ENCODE measurements at regions not wholly inside any gene's neighbourhood (a gene's known extent, or its start where the extent isn't known, plus 50 kb on each side); places are given as distances from the start of the nearest gene placed in this dataset.

DNA sequence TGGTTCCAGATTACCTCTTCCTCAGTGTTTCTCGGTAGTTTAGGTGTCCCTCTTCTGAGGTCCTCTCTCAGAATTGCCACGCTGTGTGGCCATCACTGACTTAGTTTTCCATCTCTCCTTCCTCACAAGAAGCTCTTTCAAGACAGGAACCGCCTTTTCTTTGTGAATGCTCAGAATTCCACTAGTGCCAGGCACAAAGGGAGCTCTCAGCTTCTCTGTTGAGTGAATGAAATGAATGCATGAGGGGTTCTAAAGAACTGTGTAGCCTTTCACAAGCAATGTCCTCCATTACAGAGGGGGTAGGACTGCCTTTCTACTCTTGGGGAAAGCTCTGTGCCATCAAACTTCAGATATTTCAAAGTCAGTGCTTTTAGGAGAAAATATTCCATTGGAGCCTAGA lies 546.8 kb downstream of the RWDD3 start:
- WGBS: 81% methylated on average over 3 of the region's 3 CpGs
- no peaks in the 10 kb centered on the region for H3K36me3 ChIP-seq (ENCODE audit: control insufficient read depth in 4 of 4, insufficient read depth in 3 of 4, low read depth in 1 of 4, low read length in 3 of 4)
- H3K4me1 ChIP-seq (ENCODE audit: control insufficient read depth in 4 of 4, insufficient read depth in 4 of 4, low read length in 3 of 4): no peaks in the 10 kb centered on the region
- no peak overlapping the region for H3K9ac ChIP-seq (ENCODE audit: low read depth in 1 of 2, low read length in 2 of 2)
- H3K27ac ChIP-seq (ENCODE audit: low read depth in 1 of 2, low read length in 2 of 2): no peak overlapping the region
- no peaks in the 10 kb centered on the region for H3K27me3 ChIP-seq (ENCODE audit: control insufficient read depth in 4 of 4, insufficient read depth in 4 of 4, low read length in 3 of 4)
- no peaks in the 10 kb centered on the region for H3K9me3 ChIP-seq (ENCODE audit: control insufficient read depth in 4 of 4, low read length in 3 of 4)
- no peak for DNase-seq (ENCODE audit: low spot score)
- H3K4me3 ChIP-seq (ENCODE audit: low read depth in 1 of 3, low read length in 3 of 3): no peak overlapping the region
- TF ChIP-seq HNF4G (IDR thresholded peaks at IDR 0.05): no peak
- TF ChIP-seq, protein P1, sequence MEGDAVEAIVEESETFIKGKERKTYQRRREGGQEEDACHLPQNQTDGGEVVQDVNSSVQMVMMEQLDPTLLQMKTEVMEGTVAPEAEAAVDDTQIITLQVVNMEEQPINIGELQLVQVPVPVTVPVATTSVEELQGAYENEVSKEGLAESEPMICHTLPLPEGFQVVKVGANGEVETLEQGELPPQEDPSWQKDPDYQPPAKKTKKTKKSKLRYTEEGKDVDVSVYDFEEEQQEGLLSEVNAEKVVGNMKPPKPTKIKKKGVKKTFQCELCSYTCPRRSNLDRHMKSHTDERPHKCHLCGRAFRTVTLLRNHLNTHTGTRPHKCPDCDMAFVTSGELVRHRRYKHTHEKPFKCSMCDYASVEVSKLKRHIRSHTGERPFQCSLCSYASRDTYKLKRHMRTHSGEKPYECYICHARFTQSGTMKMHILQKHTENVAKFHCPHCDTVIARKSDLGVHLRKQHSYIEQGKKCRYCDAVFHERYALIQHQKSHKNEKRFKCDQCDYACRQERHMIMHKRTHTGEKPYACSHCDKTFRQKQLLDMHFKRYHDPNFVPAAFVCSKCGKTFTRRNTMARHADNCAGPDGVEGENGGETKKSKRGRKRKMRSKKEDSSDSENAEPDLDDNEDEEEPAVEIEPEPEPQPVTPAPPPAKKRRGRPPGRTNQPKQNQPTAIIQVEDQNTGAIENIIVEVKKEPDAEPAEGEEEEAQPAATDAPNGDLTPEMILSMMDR (IDR thresholded peaks at IDR 0.05; ENCODE audit: low read depth, low read length, missing input control): no peak
- no peak for TF ChIP-seq RAD21 (IDR thresholded peaks at IDR 0.05)
- TF ChIP-seq NR2F2 (IDR thresholded peaks at IDR 0.05): no peak
- TF ChIP-seq, protein P2, sequence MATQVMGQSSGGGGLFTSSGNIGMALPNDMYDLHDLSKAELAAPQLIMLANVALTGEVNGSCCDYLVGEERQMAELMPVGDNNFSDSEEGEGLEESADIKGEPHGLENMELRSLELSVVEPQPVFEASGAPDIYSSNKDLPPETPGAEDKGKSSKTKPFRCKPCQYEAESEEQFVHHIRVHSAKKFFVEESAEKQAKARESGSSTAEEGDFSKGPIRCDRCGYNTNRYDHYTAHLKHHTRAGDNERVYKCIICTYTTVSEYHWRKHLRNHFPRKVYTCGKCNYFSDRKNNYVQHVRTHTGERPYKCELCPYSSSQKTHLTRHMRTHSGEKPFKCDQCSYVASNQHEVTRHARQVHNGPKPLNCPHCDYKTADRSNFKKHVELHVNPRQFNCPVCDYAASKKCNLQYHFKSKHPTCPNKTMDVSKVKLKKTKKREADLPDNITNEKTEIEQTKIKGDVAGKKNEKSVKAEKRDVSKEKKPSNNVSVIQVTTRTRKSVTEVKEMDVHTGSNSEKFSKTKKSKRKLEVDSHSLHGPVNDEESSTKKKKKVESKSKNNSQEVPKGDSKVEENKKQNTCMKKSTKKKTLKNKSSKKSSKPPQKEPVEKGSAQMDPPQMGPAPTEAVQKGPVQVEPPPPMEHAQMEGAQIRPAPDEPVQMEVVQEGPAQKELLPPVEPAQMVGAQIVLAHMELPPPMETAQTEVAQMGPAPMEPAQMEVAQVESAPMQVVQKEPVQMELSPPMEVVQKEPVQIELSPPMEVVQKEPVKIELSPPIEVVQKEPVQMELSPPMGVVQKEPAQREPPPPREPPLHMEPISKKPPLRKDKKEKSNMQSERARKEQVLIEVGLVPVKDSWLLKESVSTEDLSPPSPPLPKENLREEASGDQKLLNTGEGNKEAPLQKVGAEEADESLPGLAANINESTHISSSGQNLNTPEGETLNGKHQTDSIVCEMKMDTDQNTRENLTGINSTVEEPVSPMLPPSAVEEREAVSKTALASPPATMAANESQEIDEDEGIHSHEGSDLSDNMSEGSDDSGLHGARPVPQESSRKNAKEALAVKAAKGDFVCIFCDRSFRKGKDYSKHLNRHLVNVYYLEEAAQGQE (IDR thresholded peaks at IDR 0.05): no peak
- TF ChIP-seq SP1 (IDR thresholded peaks at IDR 0.05): no peak
- TF ChIP-seq, protein P3, sequence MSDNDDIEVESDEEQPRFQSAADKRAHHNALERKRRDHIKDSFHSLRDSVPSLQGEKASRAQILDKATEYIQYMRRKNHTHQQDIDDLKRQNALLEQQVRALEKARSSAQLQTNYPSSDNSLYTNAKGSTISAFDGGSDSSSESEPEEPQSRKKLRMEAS (IDR thresholded peaks at IDR 0.05): no peak
- TF ChIP-seq, protein P4, sequence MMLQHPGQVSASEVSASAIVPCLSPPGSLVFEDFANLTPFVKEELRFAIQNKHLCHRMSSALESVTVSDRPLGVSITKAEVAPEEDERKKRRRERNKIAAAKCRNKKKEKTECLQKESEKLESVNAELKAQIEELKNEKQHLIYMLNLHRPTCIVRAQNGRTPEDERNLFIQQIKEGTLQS (IDR thresholded peaks at IDR 0.05): no peak
- TF ChIP-seq FOXA1 (IDR thresholded peaks at IDR 0.05): no peak

DNA sequence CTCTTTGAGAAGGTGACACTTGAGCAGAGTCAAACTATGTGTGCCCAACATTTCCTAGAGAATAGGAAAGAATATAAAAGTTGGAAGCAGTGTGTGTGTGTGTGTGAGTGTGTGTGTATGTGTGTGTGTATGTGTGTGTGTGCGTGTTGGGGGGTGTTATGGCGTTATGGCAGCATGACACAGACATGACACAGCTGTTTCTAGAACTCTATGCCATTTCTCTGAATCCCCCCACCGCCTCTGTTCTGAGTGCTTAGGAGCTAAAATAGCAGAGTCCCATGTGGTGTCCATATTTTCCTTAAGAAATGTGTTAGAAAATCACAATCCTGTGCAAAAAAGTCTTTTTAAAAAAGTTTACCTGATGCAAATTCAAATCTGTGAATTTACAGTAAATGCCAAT lies 556.1 kb downstream of the RWDD3 start:
- Histone ChIP-seq H3K9ac (ENCODE audit: low read depth in 1 of 2, low read length in 2 of 2) (no peak overlapping the region), H3K27me3 (ENCODE audit: control insufficient read depth in 4 of 4, insufficient read depth in 4 of 4, low read length in 3 of 4) (no peaks in the 10 kb centered on the region), H3K27ac (ENCODE audit: low read depth in 1 of 2, low read length in 2 of 2) (no peak overlapping the region), H3K36me3 (ENCODE audit: control insufficient read depth in 4 of 4, insufficient read depth in 3 of 4, low read depth in 1 of 4, low read length in 3 of 4) (no peaks in the 10 kb centered on the region), H3K4me1 (ENCODE audit: control insufficient read depth in 4 of 4, insufficient read depth in 4 of 4, low read length in 3 of 4) (no peaks in the 10 kb centered on the region), H3K4me3 (ENCODE audit: low read depth in 1 of 3, low read length in 3 of 3) (no peak overlapping the region), H3K9me3 (ENCODE audit: control insufficient read depth in 4 of 4, low read length in 3 of 4) (no peaks in the 10 kb centered on the region)
- no peak for DNase-seq (ENCODE audit: low spot score)
- TF ChIP-seq HNF4A (conservative IDR thresholded peaks at IDR 0.05): no peak
- TF ChIP-seq GABPA (IDR thresholded peaks at IDR 0.05 in 1 of 2, conservative IDR thresholded peaks at IDR 0.05 in 1 of 2): no peak
- TF ChIP-seq, protein P2 (IDR thresholded peaks at IDR 0.05): no peak
- TF ChIP-seq JUND (IDR thresholded peaks at IDR 0.05): no peak
- TF ChIP-seq NR2F2 (IDR thresholded peaks at IDR 0.05): no peak
- 82% methylated on average over 3 of the region's 3 CpGs for WGBS

Measured in liver (tissue), 8 donors.